Smooth muscle cell (in vitro differentiated cells): ENCODE measurements at regions not wholly inside any gene's neighbourhood (a gene's known extent, or its start where the extent isn't known, plus 50 kb on each side); places are given as distances from the start of the nearest gene placed in this dataset.
"Not testable (repeated sequence)": the region's sequence is repeated elsewhere in the genome, so short reads cannot be mapped to it uniquely, and the experiment has no call there.

ENCODE experiments used
- DNase-seq: peaks from one replicate; lab custom pipeline; 2025; ENCODE audit not compliant: unreplicated experiment; lab: John Stamatoyannopoulos, UW
- H2AFZ ChIP-seq: fragments of 200-600 bp; sonication (generic); 2 replicates; pipeline ENCODE4 v1.6.0; 2016; ENCODE audit warnings: antibody characterized with exemption, low read depth, mild to moderate bottlenecking
- H3F3A ChIP-seq: fragments of 200-600 bp; sonication (generic); 2 replicates; pipeline ENCODE4 v1.6.0; 2017; ENCODE audit warnings: antibody characterized with exemption, low read depth
- H3K27ac ChIP-seq: fragments of 200-600 bp; sonication (generic); 2 replicates; pipeline ENCODE4 v1.5.1; 2016; ENCODE audit warnings: low read depth, mild to moderate bottlenecking
- H3K27me3 ChIP-seq: fragments of 200-600 bp; sonication (generic); 2 replicates; pipeline ENCODE4 v1.6.1; 2016; ENCODE audit warnings: low read depth, mild to moderate bottlenecking
- H3K36me3 ChIP-seq: fragments of 200-600 bp; sonication (generic); 2 replicates; pipeline ENCODE4 v1.5.1; 2016; ENCODE audit warnings: low read depth
- H3K4me1 ChIP-seq: fragments of 200-600 bp; sonication (generic); 2 replicates; pipeline ENCODE4 v1.5.1; 2016; ENCODE audit warnings: low read depth
- H3K4me2 ChIP-seq: fragments of 200-600 bp; sonication (generic); 2 replicates; pipeline ENCODE4 v1.6.0; 2016; ENCODE audit warnings: mild to moderate bottlenecking
- H3K4me3 ChIP-seq: fragments of 200-600 bp; sonication (generic); 2 replicates; pipeline ENCODE4 v1.5.1; 2016; ENCODE audit warnings: mild to moderate bottlenecking
- H3K79me2 ChIP-seq: fragments of 200-600 bp; sonication (generic); 2 replicates; pipeline ENCODE4 v1.6.0; 2016; ENCODE audit warnings: low read depth, mild to moderate bottlenecking
- H3K9ac ChIP-seq: fragments of 200-600 bp; sonication (generic); 2 replicates; pipeline ENCODE4 v1.6.0; 2016; ENCODE audit warnings: low read depth
- H3K9me3 ChIP-seq: fragments of 200-600 bp; sonication (generic); replicated peaks from 2 replicates; pipeline ENCODE4 v1.5.1; 2016; ENCODE audit warnings: low read depth
- H4K20me1 ChIP-seq: fragments of 200-600 bp; sonication (generic); 2 replicates; pipeline ENCODE4 v1.6.0; 2016; ENCODE audit warnings: low read depth
- WGBS: methylation state at CpG from one replicate; pipeline ENCODE4 v1.1.7; 2016; ENCODE audit warnings: low lambda C conversion rate; 5-methylcytosine and 5-hydroxymethylcytosine counted together
- TF ChIP-seq, protein P1 (sequence below): fragments of 200-600 bp; sonication (generic); IDR thresholded peaks from 2 replicates; pipeline ENCODE4 v1.5.1; 2017; ENCODE audit warnings: borderline replicate concordance, mild to moderate bottlenecking, antibody characterized with exemption; ENCODE audit not compliant: insufficient read depth, poor library complexity, severe bottlenecking

- no peaks in the 10 kb centered on the region for H3K4me1 ChIP-seq
- no peaks in the 10 kb centered on the region for H3F3A ChIP-seq
- no peak overlapping the region for H3K4me2 ChIP-seq
- no peaks in the 10 kb centered on the region for H3K36me3 ChIP-seq
- DNase-seq: no peak
- no peaks in the 10 kb centered on the region for H4K20me1 ChIP-seq
- TF ChIP-seq, protein P1, sequence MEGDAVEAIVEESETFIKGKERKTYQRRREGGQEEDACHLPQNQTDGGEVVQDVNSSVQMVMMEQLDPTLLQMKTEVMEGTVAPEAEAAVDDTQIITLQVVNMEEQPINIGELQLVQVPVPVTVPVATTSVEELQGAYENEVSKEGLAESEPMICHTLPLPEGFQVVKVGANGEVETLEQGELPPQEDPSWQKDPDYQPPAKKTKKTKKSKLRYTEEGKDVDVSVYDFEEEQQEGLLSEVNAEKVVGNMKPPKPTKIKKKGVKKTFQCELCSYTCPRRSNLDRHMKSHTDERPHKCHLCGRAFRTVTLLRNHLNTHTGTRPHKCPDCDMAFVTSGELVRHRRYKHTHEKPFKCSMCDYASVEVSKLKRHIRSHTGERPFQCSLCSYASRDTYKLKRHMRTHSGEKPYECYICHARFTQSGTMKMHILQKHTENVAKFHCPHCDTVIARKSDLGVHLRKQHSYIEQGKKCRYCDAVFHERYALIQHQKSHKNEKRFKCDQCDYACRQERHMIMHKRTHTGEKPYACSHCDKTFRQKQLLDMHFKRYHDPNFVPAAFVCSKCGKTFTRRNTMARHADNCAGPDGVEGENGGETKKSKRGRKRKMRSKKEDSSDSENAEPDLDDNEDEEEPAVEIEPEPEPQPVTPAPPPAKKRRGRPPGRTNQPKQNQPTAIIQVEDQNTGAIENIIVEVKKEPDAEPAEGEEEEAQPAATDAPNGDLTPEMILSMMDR: peak; percentile 41
- peaks cover 17% of the 10 kb centered on the region for H3K27me3 ChIP-seq
- 4% methylated on average over 3 of the region's 3 CpGs for WGBS
- no peaks in the 10 kb centered on the region for H3K79me2 ChIP-seq
- H2AFZ ChIP-seq: no peak overlapping the region
- no peaks in the 10 kb centered on the region for H3K9me3 ChIP-seq
- no peak overlapping the region for H3K27ac ChIP-seq
- no peak overlapping the region for H3K9ac ChIP-seq
- no peak overlapping the region for H3K4me3 ChIP-seq
These were observed 86.4 kb downstream of the MED10 start for GRCh38 chr5:6291961-6292360.

DNA sequence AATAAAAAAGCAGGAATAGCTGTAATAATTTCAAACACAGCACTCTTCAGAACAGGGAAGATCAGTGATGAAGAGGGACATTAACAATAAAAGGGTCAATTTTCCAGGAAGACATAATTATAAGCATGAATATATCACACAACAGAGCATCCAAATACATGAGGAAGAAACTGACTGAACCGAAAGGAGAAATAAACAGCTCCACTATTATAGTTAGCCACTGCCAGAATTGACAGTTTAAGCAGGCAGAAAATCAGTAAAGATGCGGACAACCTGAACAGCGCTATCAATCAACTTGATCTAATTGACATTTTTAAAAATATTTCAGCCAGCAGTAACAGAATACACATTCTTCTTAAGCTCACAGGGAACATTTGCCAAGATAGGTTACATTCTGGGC is 89.1 kb downstream of the MED10 start:
- Histone ChIP-seq H4K20me1 (no peaks in the 10 kb centered on the region), H3K4me3 (no peak overlapping the region), H3K9ac (no peak overlapping the region), H3K79me2 (no peaks in the 10 kb centered on the region), H3K4me2 (no peak overlapping the region), H3F3A (no peaks in the 10 kb centered on the region), H3K36me3 (no peaks in the 10 kb centered on the region), H3K27ac (no peak overlapping the region), H2AFZ (no peak overlapping the region), H3K4me1 (no peaks in the 10 kb centered on the region), H3K9me3 (no peaks in the 10 kb centered on the region), H3K27me3 (peaks cover 18% of the 10 kb centered on the region)
- TF ChIP-seq, protein P1: no peak
- no peak for DNase-seq
- 92% methylated on average over 3 of the region's 3 CpGs for WGBS

DNA sequence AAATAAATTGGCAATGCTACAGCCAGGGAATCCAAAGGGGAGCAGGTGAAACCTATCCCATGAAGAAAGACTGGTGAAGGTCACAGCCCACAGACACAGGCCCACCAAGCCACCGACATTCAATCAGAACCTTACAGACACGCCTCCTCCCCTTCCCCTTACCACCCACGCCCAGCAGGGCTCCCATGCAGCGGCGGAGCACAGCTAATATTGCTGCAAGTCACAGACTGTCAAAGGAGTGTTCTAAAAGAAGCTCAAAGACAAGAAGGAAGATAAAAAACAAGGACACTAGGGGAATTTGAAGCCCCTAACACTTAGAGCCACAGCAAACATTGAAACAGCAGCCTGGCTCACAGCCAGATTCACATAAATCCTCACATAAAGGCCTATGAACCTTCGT is 91.2 kb downstream of the MED10 start:
- H3F3A ChIP-seq: no peaks in the 10 kb centered on the region
- H3K4me3 ChIP-seq: no peak overlapping the region
- no peak overlapping the region for H3K27ac ChIP-seq
- TF ChIP-seq, protein P1: no peak
- DNase-seq: no peak
- no peak overlapping the region for H3K9ac ChIP-seq
- no peaks in the 10 kb centered on the region for H3K36me3 ChIP-seq
- 62% methylated on average over 6 of the region's 6 CpGs for WGBS
- H2AFZ ChIP-seq: no peak overlapping the region
- H3K4me2 ChIP-seq: no peak overlapping the region
- peaks cover 8% of the 10 kb centered on the region for H3K27me3 ChIP-seq
- H3K9me3 ChIP-seq: no peaks in the 10 kb centered on the region
- no peaks in the 10 kb centered on the region for H4K20me1 ChIP-seq
- H3K4me1 ChIP-seq: no peaks in the 10 kb centered on the region
- no peaks in the 10 kb centered on the region for H3K79me2 ChIP-seq

DNA sequence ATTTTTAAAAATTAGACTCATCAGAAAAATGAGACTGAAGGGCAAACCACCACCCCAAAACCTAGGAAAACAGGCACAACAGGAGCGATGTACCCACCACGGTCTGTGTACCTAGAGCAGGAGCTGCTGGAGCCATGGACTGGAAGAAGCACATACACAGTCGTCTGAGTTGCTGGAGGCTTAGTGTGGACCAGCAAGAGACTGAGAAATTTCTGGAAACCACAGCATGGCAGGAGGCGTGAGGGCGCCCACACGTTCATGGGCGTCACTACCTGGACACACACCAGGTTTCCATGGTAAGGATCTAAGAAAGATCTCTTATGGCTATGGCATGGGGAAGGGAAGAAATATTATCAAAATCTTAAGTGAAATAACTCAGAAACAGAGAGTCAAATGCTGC is 91.9 kb downstream of the MED10 start:
- H3K27me3 ChIP-seq: peaks cover 8% of the 10 kb centered on the region
- DNase-seq: no peak
- no peaks in the 10 kb centered on the region for H3F3A ChIP-seq
- H3K9me3 ChIP-seq: no peaks in the 10 kb centered on the region
- TF ChIP-seq, protein P1: no peak
- H4K20me1 ChIP-seq: no peaks in the 10 kb centered on the region
- H3K4me1 ChIP-seq: no peaks in the 10 kb centered on the region
- H2AFZ ChIP-seq: no peak overlapping the region
- no peaks in the 10 kb centered on the region for H3K79me2 ChIP-seq
- H3K36me3 ChIP-seq: no peaks in the 10 kb centered on the region
- no peak overlapping the region for H3K4me2 ChIP-seq
- H3K4me3 ChIP-seq: no peak overlapping the region
- 86% methylated on average over 7 of the region's 7 CpGs for WGBS
- H3K27ac ChIP-seq: no peak overlapping the region
- no peak overlapping the region for H3K9ac ChIP-seq

- H4K20me1 ChIP-seq, H2AFZ ChIP-seq, H3K36me3 ChIP-seq, H3K4me1 ChIP-seq, H3K9me3 ChIP-seq, H3K27me3 ChIP-seq, H3K27ac ChIP-seq, H3K79me2 ChIP-seq, H3K4me3 ChIP-seq, H3F3A ChIP-seq, H3K9ac ChIP-seq, DNase-seq, H3K4me2 ChIP-seq: not testable (repeated sequence)
These were observed 93.9 kb downstream of the MED10 start for GRCh38 chr5:6284491-6284890.
